Heart left ventricle (tissue), 13 donors: ENCODE measurements at regions not wholly inside any gene's neighbourhood (a gene's known extent, or its start where the extent isn't known, plus 50 kb on each side); places are given as distances from the start of the nearest gene placed in this dataset.

Experiments used
- CTCF ChIP-seq, 12 donors: fragments of 200-600 bp; sonication (generic) in 4 of 12; IDR thresholded peaks; one replicate each; pipeline versions ENCODE4 v1.5.0 to v1.8.0; 2018 to 2022; ENCODE audit warnings: antibody characterized with exemption in 12 of 12, mild to moderate bottlenecking in 5 of 12
- POLR2A ChIP-seq, 2 donors: fragments of 450-650 bp; IDR thresholded peaks; one replicate each; pipeline ENCODE4 v1.6.1; 2017; ENCODE audit warnings: antibody characterized with exemption in 2 of 2, mild to moderate bottlenecking in 2 of 2, moderate library complexity in 2 of 2
- donor health status: ischemic (EF 13 %, LVEDD 7.1; RV severe dilation, severe dysfunction).
- donor health status: DM: no; HTN: yes; CAD: no.
- donor health status: DM: no; HTN: no; CAD: no.
- donor health status: ischemic (EF 25% LVEDD 6.9; RV normal size, moderate dysfunction).
- donor health status: ischemic (EF 25% LVEDD 5.7; RV mildly dilated, moderate dysfunction).
- donor health status: ischemic (EF 35%, LVEDD 5.7; RV mildly dilated, moderate dysfunction).
- donor health status: nonischemic (EF 11% LVEDD 7.7; RV severe dilation, severe dysfunction).
- donor health status: DM: yes; HTN: yes; CAD: no.
- donor health status: PGD.
- donor health status: ischemic (EF 29% LVEDD 5.4; RV normal size, mild dysfunction).
- donor health status: nonischemic (EF 23%, LVEDD 6.1; RV moderate dilation, normal function).

- TF ChIP-seq CTCF (IDR thresholded peaks at IDR 0.05) = no peak
- TF ChIP-seq POLR2A (IDR thresholded peaks at IDR 0.05) = no peak
These were observed 559.3 kb upstream of the TNP1 start for GRCh38 chr2:217419055-217419671.
